GM23338 (cell line): ENCODE measurements at regions not wholly inside any gene's neighbourhood (a gene's known extent, or its start where the extent isn't known, plus 50 kb on each side); places are given as distances from the start of the nearest gene placed in this dataset.

Experiments
- ATAC-seq: fragments of 200-7000 bp; cut with Tn5 transposase; 3 replicates; pipeline ENCODE4 v1.9.1; 2020
- DNase-seq: peaks from one replicate; pipeline ENCODE4 v3.0.0-alpha.2; 2015; ENCODE audit warnings: low spot score
- H2AFZ ChIP-seq: fragments of 200-600 bp; sonication (generic); 2 replicates; pipeline ENCODE4 v1.8.0; 2016; ENCODE audit warnings: antibody characterized with exemption, mild to moderate bottlenecking, moderate library complexity
- H3F3A ChIP-seq: fragments of 200-600 bp; sonication (generic); replicated peaks from 2 replicates; pipeline ENCODE4 v1.8.0; 2017; ENCODE audit warnings: antibody characterized with exemption, mixed run types, low read depth
- H3K27ac ChIP-seq: fragments of 200-600 bp; sonication (generic); 2 replicates; pipeline ENCODE4 v1.6.1; 2016; ENCODE audit warnings: low read depth
- H3K27me3 ChIP-seq: fragments of 200-600 bp; sonication (generic); 2 replicates; pipeline ENCODE4 v1.8.0; 2016; ENCODE audit warnings: mild to moderate bottlenecking, mixed run types, moderate library complexity; ENCODE audit not compliant: insufficient read depth
- H3K36me3 ChIP-seq: fragments of 200-600 bp; sonication (generic); 2 replicates; pipeline ENCODE4 v1.8.0; 2016; ENCODE audit warnings: mild to moderate bottlenecking; ENCODE audit not compliant: insufficient read depth
- H3K4me1 ChIP-seq: fragments of 200-600 bp; sonication (generic); 2 replicates; pipeline ENCODE4 v1.8.0; 2016; ENCODE audit warnings: mild to moderate bottlenecking, moderate library complexity; ENCODE audit not compliant: insufficient read depth
- H3K4me2 ChIP-seq: fragments of 200-600 bp; sonication (generic); 2 replicates; pipeline ENCODE4 v1.7.1; 2017; ENCODE audit warnings: mixed run types
- H3K4me3 ChIP-seq: fragments of 200-600 bp; sonication (generic); 2 replicates; pipeline ENCODE4 v1.6.1; 2016; ENCODE audit warnings: mixed run types
- H3K79me2 ChIP-seq: fragments of 200-600 bp; sonication (generic); replicated peaks from 2 replicates; pipeline ENCODE4 v1.8.0; 2017; ENCODE audit warnings: mild to moderate bottlenecking; ENCODE audit not compliant: insufficient read depth
- H3K9me2 ChIP-seq: fragments of 200-600 bp; sonication (generic); 2 replicates; pipeline ENCODE4 v1.8.0; 2017; ENCODE audit not compliant: insufficient read depth
- H4K20me1 ChIP-seq: fragments of 200-600 bp; sonication (generic); replicated peaks from 2 replicates; pipeline ENCODE4 v1.8.0; 2017; ENCODE audit warnings: mild to moderate bottlenecking; ENCODE audit not compliant: insufficient read depth
- H3K27ac Mint-ChIP-seq: 2 replicates; pipeline ENCODE4 v1.8.0; 2020; ENCODE audit warnings: inconsistent platforms, mild to moderate bottlenecking, moderate library complexity, mixed read lengths
- H3K27me3 Mint-ChIP-seq: 3 replicates; pipeline ENCODE4 v1.8.0; 2022; ENCODE audit warnings: low read depth, mild to moderate bottlenecking, moderate library complexity, mixed read lengths, inconsistent platforms; ENCODE audit not compliant: insufficient read depth, poor library complexity
- H3K36me3 Mint-ChIP-seq: 3 replicates; pipeline ENCODE4 v1.8.0; 2021; ENCODE audit warnings: low read depth, mild to moderate bottlenecking, inconsistent platforms, moderate library complexity, mixed read lengths
- H3K4me1 Mint-ChIP-seq: 3 replicates; pipeline ENCODE4 v1.8.0; 2020; ENCODE audit warnings: mild to moderate bottlenecking, inconsistent platforms, mixed read lengths
- H3K4me3 Mint-ChIP-seq: 3 replicates; pipeline ENCODE4 v1.8.0; 2021; ENCODE audit warnings: moderate library complexity, mild to moderate bottlenecking, inconsistent platforms, mixed read lengths
- H3K9me3 Mint-ChIP-seq: 3 replicates; pipeline ENCODE4 v1.8.0; 2020; ENCODE audit warnings: moderate library complexity, mild to moderate bottlenecking, inconsistent platforms, mixed read lengths
- CREB1 ChIP-seq: fragments of 250-450 bp; sonication (Bioruptor Pico); IDR thresholded peaks from 2 replicates; pipeline ENCODE4 v1.5.0; 2020; ENCODE audit warnings: low read depth, mild to moderate bottlenecking, moderate library complexity
- EZH2 ChIP-seq: fragments of 200-600 bp; sonication (generic); IDR thresholded peaks from one replicate; pipeline ENCODE4 v1.8.0; 2017; ENCODE audit warnings: antibody characterized with exemption, mild to moderate bottlenecking, low read depth; ENCODE audit not compliant: unreplicated experiment
- EZH2phosphoT487 ChIP-seq: fragments of 200-600 bp; sonication (generic); IDR thresholded peaks from one replicate; pipeline ENCODE4 v1.8.1; 2018; ENCODE audit warnings: antibody characterized with exemption; ENCODE audit not compliant: unreplicated experiment
- JUNB ChIP-seq: IDR thresholded peaks from one replicate; pipeline ENCODE4 v1.6.1; 2016; ENCODE audit warnings: antibody characterized with exemption; ENCODE audit not compliant: unreplicated experiment
- POLR2AphosphoS5 ChIP-seq: IDR thresholded peaks from 2 replicates; pipeline ENCODE4 v1.6.1; 2016; ENCODE audit warnings: antibody characterized with exemption, low read depth
- ZNF114 ChIP-seq: fragments of 250-450 bp; sonication (Bioruptor Pico); IDR thresholded peaks from 2 replicates; pipeline ENCODE4 v1.5.0; 2020; ENCODE audit warnings: mild to moderate bottlenecking, moderate library complexity
- TF ChIP-seq, protein P1 (sequence below): IDR thresholded peaks from 2 replicates; pipeline ENCODE4 v1.6.1; 2016; ENCODE audit warnings: antibody characterized with exemption
- TF ChIP-seq, protein P2 (sequence below): fragments of 250-450 bp; sonication (Bioruptor Pico); IDR thresholded peaks from 2 replicates; pipeline ENCODE4 v1.5.0; 2020; ENCODE audit warnings: mild to moderate bottlenecking, moderate library complexity
- TF ChIP-seq, protein P3 (sequence below), 2 experiments: fragments of 200-600 bp in 1 of 2; sonication (generic) in 1 of 2; conservative IDR thresholded peaks; 2 replicates each; pipeline versions ENCODE4 v1.5.1 to v1.6.1; 2016 to 2017; ENCODE audit warnings: antibody characterized with exemption in 2 of 2, low read depth in 2 of 2, mild to moderate bottlenecking in 2 of 2, moderate library complexity in 1 of 2

DNA sequence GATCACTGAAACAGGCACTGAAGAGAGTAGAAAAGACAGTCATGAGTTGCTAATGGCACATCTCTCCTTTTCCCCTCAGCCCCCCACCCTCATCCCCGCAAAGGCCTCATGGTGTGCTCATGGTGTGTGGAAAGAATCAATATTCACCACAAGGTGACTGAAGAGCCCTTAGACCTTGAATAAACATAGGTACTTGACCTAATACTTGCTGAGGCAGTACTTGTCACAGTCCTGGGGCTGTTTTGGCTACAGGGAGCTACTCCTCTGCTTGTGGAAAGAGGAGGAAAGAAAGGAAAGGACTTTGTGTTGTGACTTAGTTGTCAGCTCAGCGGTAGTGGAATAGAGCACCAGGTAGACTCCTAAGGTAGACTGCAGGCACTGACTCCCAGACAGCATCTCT, 537.8 kb upstream of the CCDC179 start:
- Histone ChIP-seq H3K27me3 (no peaks in the 10 kb centered on the region), H2AFZ (no peak overlapping the region), H3K4me3 (no peak overlapping the region), H3K79me2 (no peaks in the 10 kb centered on the region), H4K20me1 (no peaks in the 10 kb centered on the region), H3K4me1 (no peaks in the 10 kb centered on the region), H3K36me3 (no peaks in the 10 kb centered on the region), H3F3A (no peaks in the 10 kb centered on the region), H3K9me2 (no peaks in the 10 kb centered on the region), H3K27ac (no peak overlapping the region), H3K4me2 (no peak overlapping the region)
- H3K4me1 Mint-ChIP-seq: no peaks in the 10 kb centered on the region
- ATAC-seq (no peak), DNase-seq (no peak)
- no peak overlapping the region for H3K4me3 Mint-ChIP-seq
- no peaks in the 10 kb centered on the region for H3K27me3 Mint-ChIP-seq
- peaks cover under 1% of the 10 kb centered on the region; the same call in 2 of the 3 replicates for H3K9me3 Mint-ChIP-seq
- H3K27ac Mint-ChIP-seq: no peak overlapping the region
- TF ChIP-seq, protein P1, sequence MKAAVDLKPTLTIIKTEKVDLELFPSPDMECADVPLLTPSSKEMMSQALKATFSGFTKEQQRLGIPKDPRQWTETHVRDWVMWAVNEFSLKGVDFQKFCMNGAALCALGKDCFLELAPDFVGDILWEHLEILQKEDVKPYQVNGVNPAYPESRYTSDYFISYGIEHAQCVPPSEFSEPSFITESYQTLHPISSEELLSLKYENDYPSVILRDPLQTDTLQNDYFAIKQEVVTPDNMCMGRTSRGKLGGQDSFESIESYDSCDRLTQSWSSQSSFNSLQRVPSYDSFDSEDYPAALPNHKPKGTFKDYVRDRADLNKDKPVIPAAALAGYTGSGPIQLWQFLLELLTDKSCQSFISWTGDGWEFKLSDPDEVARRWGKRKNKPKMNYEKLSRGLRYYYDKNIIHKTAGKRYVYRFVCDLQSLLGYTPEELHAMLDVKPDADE: no peak
- TF ChIP-seq EZH2phosphoT487 (no peak), JUNB (no peak)
- H3K36me3 Mint-ChIP-seq: peaks cover under 1% of the 10 kb centered on the region; the same call in 1 of the 3 replicates

DNA sequence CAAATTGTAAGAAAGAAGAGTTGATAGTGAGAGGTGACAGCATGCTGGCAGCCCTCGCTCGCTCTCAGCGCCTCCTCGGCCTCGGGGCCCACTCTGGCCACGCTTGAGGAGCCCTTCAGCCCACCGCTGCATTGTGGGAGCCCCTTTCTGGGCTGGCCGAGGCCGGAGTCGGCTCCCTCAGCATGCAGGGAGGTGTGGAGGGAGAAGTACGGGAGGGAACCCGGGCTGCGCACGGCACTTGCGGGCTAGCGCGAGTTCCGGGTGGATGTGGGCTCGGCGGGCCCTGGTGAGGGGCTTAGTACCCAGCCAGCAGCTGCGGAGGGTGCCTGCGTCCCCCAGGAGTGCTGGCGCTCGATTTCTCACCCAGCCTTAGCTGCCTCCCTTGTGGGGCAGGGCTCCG, 539.7 kb upstream of the CCDC179 start:
- Mint-ChIP-seq H3K4me3 (no peak overlapping the region), H3K9me3 (peaks cover 14% of the 10 kb centered on the region), H3K27ac (no peak overlapping the region), H3K36me3 (peaks cover 9% of the 10 kb centered on the region), H3K27me3 (no peaks in the 10 kb centered on the region), H3K4me1 (no peaks in the 10 kb centered on the region)
- no peaks in the 10 kb centered on the region for H3K36me3 ChIP-seq
- no peaks in the 10 kb centered on the region for H3F3A ChIP-seq
- H2AFZ ChIP-seq: no peak overlapping the region
- no peak overlapping the region for H3K27ac ChIP-seq
- no peak overlapping the region for H3K4me2 ChIP-seq
- TF ChIP-seq JUNB: no peak
- no peak for TF ChIP-seq POLR2AphosphoS5
- no peak for TF ChIP-seq CREB1 (CRISPR knock-in tag)
- no peak for TF ChIP-seq EZH2phosphoT487
- no peak for TF ChIP-seq ZNF114 (CRISPR knock-in tag)
- TF ChIP-seq EZH2: no peak
- TF ChIP-seq, protein P2, sequence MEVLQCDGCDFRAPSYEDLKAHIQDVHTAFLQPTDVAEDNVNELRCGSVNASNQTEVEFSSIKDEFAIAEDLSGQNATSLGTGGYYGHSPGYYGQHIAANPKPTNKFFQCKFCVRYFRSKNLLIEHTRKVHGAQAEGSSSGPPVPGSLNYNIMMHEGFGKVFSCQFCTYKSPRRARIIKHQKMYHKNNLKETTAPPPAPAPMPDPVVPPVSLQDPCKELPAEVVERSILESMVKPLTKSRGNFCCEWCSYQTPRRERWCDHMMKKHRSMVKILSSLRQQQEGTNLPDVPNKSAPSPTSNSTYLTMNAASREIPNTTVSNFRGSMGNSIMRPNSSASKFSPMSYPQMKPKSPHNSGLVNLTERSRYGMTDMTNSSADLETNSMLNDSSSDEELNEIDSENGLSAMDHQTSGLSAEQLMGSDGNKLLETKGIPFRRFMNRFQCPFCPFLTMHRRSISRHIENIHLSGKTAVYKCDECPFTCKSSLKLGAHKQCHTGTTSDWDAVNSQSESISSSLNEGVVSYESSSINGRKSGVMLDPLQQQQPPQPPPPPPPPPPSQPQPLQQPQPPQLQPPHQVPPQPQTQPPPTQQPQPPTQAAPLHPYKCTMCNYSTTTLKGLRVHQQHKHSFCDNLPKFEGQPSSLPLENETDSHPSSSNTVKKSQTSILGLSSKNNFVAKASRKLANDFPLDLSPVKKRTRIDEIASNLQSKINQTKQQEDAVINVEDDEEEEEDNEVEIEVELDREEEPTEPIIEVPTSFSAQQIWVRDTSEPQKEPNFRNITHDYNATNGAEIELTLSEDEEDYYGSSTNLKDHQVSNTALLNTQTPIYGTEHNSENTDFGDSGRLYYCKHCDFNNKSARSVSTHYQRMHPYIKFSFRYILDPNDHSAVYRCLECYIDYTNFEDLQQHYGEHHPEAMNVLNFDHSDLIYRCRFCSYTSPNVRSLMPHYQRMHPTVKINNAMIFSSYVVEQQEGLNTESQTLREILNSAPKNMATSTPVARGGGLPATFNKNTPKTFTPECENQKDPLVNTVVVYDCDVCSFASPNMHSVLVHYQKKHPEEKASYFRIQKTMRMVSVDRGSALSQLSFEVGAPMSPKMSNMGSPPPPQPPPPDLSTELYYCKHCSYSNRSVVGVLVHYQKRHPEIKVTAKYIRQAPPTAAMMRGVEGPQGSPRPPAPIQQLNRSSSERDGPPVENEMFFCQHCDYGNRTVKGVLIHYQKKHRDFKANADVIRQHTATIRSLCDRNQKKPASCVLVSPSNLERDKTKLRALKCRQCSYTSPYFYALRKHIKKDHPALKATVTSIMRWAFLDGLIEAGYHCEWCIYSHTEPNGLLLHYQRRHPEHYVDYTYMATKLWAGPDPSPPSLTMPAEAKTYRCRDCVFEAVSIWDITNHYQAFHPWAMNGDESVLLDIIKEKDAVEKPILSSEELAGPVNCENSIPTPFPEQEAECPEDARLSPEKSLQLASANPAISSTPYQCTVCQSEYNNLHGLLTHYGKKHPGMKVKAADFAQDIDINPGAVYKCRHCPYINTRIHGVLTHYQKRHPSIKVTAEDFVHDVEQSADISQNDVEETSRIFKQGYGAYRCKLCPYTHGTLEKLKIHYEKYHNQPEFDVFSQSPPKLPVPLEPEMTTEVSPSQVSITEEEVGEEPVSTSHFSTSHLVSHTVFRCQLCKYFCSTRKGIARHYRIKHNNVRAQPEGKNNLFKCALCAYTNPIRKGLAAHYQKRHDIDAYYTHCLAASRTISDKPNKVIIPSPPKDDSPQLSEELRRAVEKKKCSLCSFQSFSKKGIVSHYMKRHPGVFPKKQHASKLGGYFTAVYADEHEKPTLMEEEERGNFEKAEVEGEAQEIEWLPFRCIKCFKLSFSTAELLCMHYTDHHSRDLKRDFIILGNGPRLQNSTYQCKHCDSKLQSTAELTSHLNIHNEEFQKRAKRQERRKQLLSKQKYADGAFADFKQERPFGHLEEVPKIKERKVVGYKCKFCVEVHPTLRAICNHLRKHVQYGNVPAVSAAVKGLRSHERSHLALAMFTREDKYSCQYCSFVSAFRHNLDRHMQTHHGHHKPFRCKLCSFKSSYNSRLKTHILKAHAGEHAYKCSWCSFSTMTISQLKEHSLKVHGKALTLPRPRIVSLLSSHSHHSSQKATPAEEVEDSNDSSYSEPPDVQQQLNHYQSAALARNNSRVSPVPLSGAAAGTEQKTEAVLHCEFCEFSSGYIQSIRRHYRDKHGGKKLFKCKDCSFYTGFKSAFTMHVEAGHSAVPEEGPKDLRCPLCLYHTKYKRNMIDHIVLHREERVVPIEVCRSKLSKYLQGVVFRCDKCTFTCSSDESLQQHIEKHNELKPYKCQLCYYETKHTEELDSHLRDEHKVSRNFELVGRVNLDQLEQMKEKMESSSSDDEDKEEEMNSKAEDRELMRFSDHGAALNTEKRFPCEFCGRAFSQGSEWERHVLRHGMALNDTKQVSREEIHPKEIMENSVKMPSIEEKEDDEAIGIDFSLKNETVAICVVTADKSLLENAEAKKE (CRISPR knock-in tag): no peak
- TF ChIP-seq, protein P3, sequence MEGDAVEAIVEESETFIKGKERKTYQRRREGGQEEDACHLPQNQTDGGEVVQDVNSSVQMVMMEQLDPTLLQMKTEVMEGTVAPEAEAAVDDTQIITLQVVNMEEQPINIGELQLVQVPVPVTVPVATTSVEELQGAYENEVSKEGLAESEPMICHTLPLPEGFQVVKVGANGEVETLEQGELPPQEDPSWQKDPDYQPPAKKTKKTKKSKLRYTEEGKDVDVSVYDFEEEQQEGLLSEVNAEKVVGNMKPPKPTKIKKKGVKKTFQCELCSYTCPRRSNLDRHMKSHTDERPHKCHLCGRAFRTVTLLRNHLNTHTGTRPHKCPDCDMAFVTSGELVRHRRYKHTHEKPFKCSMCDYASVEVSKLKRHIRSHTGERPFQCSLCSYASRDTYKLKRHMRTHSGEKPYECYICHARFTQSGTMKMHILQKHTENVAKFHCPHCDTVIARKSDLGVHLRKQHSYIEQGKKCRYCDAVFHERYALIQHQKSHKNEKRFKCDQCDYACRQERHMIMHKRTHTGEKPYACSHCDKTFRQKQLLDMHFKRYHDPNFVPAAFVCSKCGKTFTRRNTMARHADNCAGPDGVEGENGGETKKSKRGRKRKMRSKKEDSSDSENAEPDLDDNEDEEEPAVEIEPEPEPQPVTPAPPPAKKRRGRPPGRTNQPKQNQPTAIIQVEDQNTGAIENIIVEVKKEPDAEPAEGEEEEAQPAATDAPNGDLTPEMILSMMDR (conservative IDR thresholded peaks at IDR 0.05; ENCODE audit: low read depth in 2 of 2): no peak
- DNase-seq (no peak), ATAC-seq (no peak)
- H3K4me1 ChIP-seq: no peaks in the 10 kb centered on the region
- H3K79me2 ChIP-seq: no peaks in the 10 kb centered on the region
- no peaks in the 10 kb centered on the region for H4K20me1 ChIP-seq
- no peak overlapping the region for H3K4me3 ChIP-seq
- no peaks in the 10 kb centered on the region for H3K27me3 ChIP-seq
- no peaks in the 10 kb centered on the region for H3K9me2 ChIP-seq
